Hepatocyte (in vitro differentiated cells): ENCODE measurements at regions not wholly inside any gene's neighbourhood (a gene's known extent, or its start where the extent isn't known, plus 50 kb on each side); places are given as distances from the start of the nearest gene placed in this dataset.

Experiments used
- DNase-seq: peaks from one replicate; pipeline ENCODE4 v3.0.0-alpha.2; 2016; ENCODE audit warnings: low spot score
- H2AFZ ChIP-seq: fragments of 200-600 bp; sonication (generic); 2 replicates; pipeline ENCODE4 v1.6.0; 2016; ENCODE audit warnings: antibody characterized with exemption, mild to moderate bottlenecking
- H3K27ac ChIP-seq: fragments of 200-600 bp; sonication (generic); 2 replicates; pipeline ENCODE4 v1.5.1; 2016; ENCODE audit warnings: mild to moderate bottlenecking
- H3K27me3 ChIP-seq: fragments of 200-600 bp; sonication (generic); 2 replicates; pipeline ENCODE4 v1.6.1; 2016
- H3K36me3 ChIP-seq: fragments of 200-600 bp; sonication (generic); replicated peaks from 2 replicates; pipeline ENCODE4 v1.5.1; 2016; ENCODE audit warnings: low read depth; ENCODE audit not compliant: insufficient read depth
- H3K4me1 ChIP-seq: fragments of 200-600 bp; sonication (generic); 2 replicates; pipeline ENCODE4 v1.5.1; 2016; ENCODE audit warnings: mild to moderate bottlenecking, moderate library complexity; ENCODE audit not compliant: insufficient read depth
- H3K4me2 ChIP-seq: fragments of 200-600 bp; sonication (generic); 2 replicates; pipeline ENCODE4 v1.6.0; 2016
- H3K4me3 ChIP-seq: fragments of 200-600 bp; sonication (generic); 2 replicates; pipeline ENCODE4 v1.5.1; 2016; ENCODE audit warnings: mild to moderate bottlenecking
- H3K79me2 ChIP-seq: fragments of 200-600 bp; sonication (generic); 2 replicates; pipeline ENCODE4 v1.6.0; 2017; ENCODE audit warnings: mild to moderate bottlenecking
- H3K9me2 ChIP-seq: fragments of 200-600 bp; sonication (generic); replicated peaks from 2 replicates; pipeline ENCODE4 v1.6.0; 2017; ENCODE audit warnings: mild to moderate bottlenecking; ENCODE audit not compliant: insufficient read depth
- H3K9me3 ChIP-seq: fragments of 200-600 bp; sonication (generic); 2 replicates; pipeline ENCODE4 v1.5.1; 2016; ENCODE audit warnings: low read depth, mild to moderate bottlenecking
- H4K20me1 ChIP-seq: fragments of 200-600 bp; sonication (generic); 2 replicates; pipeline ENCODE4 v1.6.0; 2016; ENCODE audit warnings: mild to moderate bottlenecking; ENCODE audit not compliant: insufficient read depth, poor library complexity, severe bottlenecking
- EZH2 ChIP-seq: fragments of 200-600 bp; sonication (generic); IDR thresholded peaks from 2 replicates; pipeline ENCODE4 v1.6.1; 2016; ENCODE audit warnings: antibody characterized with exemption, mild to moderate bottlenecking, borderline replicate concordance
- EZH2phosphoT487 ChIP-seq: fragments of 200-600 bp; sonication (generic); IDR thresholded peaks from one replicate; pipeline ENCODE4 v1.6.1; 2018; ENCODE audit warnings: antibody characterized with exemption, mild to moderate bottlenecking, low read depth, moderate library complexity; ENCODE audit not compliant: unreplicated experiment, severe bottlenecking
- WGBS: methylation state at CpG from one replicate; pipeline ENCODE4 v1.1.6; 2016; ENCODE audit warnings: low lambda C conversion rate; ENCODE audit errors: missing lambda C conversion rate; 5-methylcytosine and 5-hydroxymethylcytosine counted together
- TF ChIP-seq, protein P1 (sequence below): fragments of 200-600 bp; sonication (generic); IDR thresholded peaks from 2 replicates; pipeline ENCODE4 v1.5.1; 2016; ENCODE audit warnings: antibody characterized with exemption, mild to moderate bottlenecking; ENCODE audit not compliant: poor library complexity

DNA sequence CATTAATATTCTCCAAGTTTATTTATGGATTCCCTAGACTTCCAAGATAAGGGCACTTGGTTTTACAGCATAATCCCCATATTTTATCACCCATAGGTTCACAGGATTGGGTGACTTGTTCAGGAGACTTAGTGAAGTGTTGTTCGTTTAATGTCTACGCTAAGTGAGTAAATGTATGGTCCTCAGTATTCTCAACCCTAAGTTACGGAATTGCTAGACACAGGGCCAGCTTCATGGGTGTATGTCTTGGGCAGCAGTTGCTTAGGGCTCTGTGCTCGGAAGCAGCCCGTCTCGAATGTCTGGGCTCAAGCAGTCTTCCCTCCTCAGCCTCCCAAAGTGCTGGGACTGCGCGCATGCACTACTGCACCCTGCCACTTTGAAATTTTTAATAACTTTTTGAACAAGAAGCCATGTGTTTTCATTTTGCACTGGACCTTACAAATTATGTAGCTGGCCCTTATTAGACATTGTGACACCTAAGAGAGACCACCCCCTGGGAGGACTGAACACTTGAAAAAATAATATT lies 91.5 kb upstream of the ZNF217 start:
- no peak overlapping the region for H2AFZ ChIP-seq
- H4K20me1 ChIP-seq, result no peaks in the 10 kb centered on the region
- TF ChIP-seq EZH2phosphoT487 (no peak), EZH2 (no peak)
- TF ChIP-seq, protein P1, sequence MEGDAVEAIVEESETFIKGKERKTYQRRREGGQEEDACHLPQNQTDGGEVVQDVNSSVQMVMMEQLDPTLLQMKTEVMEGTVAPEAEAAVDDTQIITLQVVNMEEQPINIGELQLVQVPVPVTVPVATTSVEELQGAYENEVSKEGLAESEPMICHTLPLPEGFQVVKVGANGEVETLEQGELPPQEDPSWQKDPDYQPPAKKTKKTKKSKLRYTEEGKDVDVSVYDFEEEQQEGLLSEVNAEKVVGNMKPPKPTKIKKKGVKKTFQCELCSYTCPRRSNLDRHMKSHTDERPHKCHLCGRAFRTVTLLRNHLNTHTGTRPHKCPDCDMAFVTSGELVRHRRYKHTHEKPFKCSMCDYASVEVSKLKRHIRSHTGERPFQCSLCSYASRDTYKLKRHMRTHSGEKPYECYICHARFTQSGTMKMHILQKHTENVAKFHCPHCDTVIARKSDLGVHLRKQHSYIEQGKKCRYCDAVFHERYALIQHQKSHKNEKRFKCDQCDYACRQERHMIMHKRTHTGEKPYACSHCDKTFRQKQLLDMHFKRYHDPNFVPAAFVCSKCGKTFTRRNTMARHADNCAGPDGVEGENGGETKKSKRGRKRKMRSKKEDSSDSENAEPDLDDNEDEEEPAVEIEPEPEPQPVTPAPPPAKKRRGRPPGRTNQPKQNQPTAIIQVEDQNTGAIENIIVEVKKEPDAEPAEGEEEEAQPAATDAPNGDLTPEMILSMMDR, result no peak
- H3K9me2 ChIP-seq, result no peaks in the 10 kb centered on the region
- no peak for DNase-seq
- no peak overlapping the region for H3K4me2 ChIP-seq
- no peak overlapping the region for H3K27ac ChIP-seq
- H3K27me3 ChIP-seq, result no peaks in the 10 kb centered on the region
- H3K4me3 ChIP-seq, result no peak overlapping the region
- H3K79me2 ChIP-seq, result no peaks in the 10 kb centered on the region
- H3K36me3 ChIP-seq, result no peaks in the 10 kb centered on the region
- peaks cover 9% of the 10 kb centered on the region for H3K4me1 ChIP-seq
- H3K9me3 ChIP-seq, result no peaks in the 10 kb centered on the region
- WGBS, result 87% methylated on average over 8 of the region's 8 CpGs

DNA sequence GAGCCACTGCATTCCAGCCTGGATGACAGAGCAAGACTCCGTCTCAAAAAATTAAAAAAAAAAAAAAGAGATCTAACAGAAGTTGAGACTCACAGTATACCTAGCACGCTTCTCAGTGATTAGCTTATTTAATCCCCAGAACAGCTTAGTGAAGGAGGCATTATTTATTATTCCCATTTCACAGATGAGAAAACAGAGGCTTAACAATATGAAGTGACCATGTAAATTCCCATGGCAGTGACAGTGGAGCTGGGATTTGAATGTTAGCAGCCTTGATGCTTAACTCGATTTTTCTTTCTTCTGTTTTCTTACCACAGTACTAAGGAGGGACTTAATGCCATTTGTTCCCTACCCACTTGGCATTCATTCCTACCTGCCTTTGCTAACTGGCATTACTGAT lies 89.9 kb upstream of the ZNF217 start:
- no peaks in the 10 kb centered on the region for H3K9me2 ChIP-seq
- H4K20me1 ChIP-seq, result no peaks in the 10 kb centered on the region
- DNase-seq, result no peak
- H3K27me3 ChIP-seq, result no peaks in the 10 kb centered on the region
- peaks cover 25% of the 10 kb centered on the region for H3K4me1 ChIP-seq
- H3K4me2 ChIP-seq, result no peak overlapping the region
- H2AFZ ChIP-seq, result no peak overlapping the region
- WGBS, result 98% methylated on average over 3 of the region's 3 CpGs
- TF ChIP-seq EZH2phosphoT487 (no peak), EZH2 (no peak)
- TF ChIP-seq, protein P1, result no peak
- H3K36me3 ChIP-seq, result no peaks in the 10 kb centered on the region
- H3K79me2 ChIP-seq, result no peaks in the 10 kb centered on the region
- no peaks in the 10 kb centered on the region for H3K9me3 ChIP-seq
- no peak overlapping the region for H3K4me3 ChIP-seq
- H3K27ac ChIP-seq, result no peak overlapping the region

DNA sequence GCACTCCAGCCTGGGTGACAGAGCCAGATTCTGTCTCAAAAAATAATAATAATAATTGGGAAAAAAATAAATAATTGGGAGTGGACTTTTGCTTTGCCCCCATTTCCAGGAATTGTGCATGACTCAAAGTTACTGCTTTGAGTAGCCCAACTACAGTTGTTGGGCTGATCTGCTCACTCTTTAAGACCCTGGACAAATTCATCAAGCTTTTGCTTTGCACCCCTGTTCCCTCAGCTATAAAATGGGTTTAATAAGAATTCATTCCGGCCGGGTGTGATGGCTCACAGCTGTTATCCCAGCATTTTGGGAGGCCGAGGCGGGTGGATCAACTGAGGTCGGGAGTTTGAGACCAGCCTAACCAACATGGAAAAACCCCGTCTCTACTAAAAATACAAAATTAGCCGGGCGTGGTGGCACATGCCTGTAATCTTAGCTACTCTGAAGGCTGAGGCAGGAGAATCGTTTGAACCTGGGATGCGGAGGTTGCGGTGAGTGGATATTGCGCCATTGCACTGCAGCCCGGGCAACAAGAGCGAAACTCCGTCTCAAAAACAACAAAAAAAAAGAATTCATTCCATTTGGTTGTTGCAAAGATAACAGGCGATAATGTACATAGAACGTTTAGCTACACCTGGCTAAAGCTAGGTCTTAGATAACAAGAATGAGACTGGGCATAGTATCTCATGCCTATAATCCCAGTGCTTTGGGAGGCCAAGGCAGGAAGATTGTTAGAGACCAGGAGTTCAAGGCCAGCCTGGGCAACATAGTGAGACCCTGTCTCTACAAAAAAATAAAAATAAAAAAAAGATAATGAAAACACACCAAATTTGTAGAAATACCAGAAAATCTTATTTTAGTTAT lies 87.9 kb upstream of the ZNF217 start:
- H3K36me3 ChIP-seq, result no peaks in the 10 kb centered on the region
- WGBS, result 77% methylated on average over 17 of the region's 17 CpGs
- no peaks in the 10 kb centered on the region for H3K79me2 ChIP-seq
- no peak for TF ChIP-seq EZH2phosphoT487
- TF ChIP-seq, protein P1, result no peak
- no peak for TF ChIP-seq EZH2
- H3K4me1 ChIP-seq, result peaks cover 43% of the 10 kb centered on the region
- no peak overlapping the region for H3K27ac ChIP-seq
- H3K4me2 ChIP-seq, result no peak overlapping the region
- H4K20me1 ChIP-seq, result no peaks in the 10 kb centered on the region
- H3K9me3 ChIP-seq, result no peaks in the 10 kb centered on the region
- no peaks in the 10 kb centered on the region for H3K27me3 ChIP-seq
- no peak for DNase-seq
- no peaks in the 10 kb centered on the region for H3K9me2 ChIP-seq
- H3K4me3 ChIP-seq, result no peak overlapping the region
- no peak overlapping the region for H2AFZ ChIP-seq
